ENCODE measurements at regions not wholly inside any gene's neighbourhood (a gene's known extent, or its start where the extent isn't known, plus 50 kb on each side); places are given as distances from the start of the nearest gene placed in this dataset.
A peak's percentile ranks its signal among the peaks of the same experiment; 100 is the strongest.

- DNase-seq, result no peak
Observed at GRCh38 chr21:16866851-16867250, 646.0 kb upstream of the CXADR start.

DNA sequence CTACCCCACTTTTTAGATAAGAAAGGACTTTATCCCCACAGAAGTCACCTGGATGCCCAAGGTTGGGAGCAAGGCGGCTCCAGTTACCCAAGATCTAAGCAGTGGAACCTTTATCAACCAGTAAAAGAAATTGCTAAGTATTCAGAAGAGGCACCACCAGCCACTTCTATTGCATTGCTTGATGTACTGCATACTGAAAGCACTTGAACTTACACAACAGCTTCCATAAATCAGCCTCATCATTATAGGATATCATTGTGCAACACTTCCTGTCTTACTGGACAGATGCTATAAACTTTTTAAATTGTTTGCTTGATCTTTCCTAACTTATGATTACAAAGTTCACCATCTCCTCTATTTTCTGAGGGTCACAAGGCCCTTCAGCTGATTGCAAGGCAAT lies 642.7 kb upstream of the CXADR start:
- peak; percentile 21 for DNase-seq

GRCh38 chr21:16872616-16873015 lies 640.2 kb upstream of the CXADR start:
- DNase-seq, result no peak

DNA sequence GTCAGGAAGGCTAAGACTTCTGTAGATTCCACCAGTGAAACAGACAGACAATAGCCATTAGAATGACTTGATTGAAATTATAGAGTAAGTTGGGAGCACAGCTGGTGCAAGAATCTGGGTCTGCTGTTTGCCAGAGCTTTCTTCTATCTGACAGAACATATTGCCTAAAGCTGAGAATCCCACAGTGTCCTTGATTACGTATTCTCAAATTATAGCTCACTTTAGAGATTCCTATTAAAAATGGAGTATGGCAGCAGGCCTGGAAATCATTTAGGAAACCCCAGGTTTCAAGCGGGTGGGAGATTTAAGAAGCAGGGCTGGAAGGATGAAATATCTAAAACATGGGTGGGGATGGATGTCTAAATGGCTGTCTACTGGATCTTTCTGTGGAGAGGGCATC lies 639.7 kb upstream of the CXADR start:
- DNase-seq, result peak; percentile 50

- no peak for DNase-seq
Observed at GRCh38 chr21:16873596-16873995, 639.2 kb upstream of the CXADR start.

GRCh38 chr21:16879479-16879878 lies 633.4 kb upstream of the CXADR start:
- DNase-seq, result no peak

- DNase-seq, result no peak
Observed at GRCh38 chr21:16891821-16892220, 621.0 kb upstream of the CXADR start.

DNA sequence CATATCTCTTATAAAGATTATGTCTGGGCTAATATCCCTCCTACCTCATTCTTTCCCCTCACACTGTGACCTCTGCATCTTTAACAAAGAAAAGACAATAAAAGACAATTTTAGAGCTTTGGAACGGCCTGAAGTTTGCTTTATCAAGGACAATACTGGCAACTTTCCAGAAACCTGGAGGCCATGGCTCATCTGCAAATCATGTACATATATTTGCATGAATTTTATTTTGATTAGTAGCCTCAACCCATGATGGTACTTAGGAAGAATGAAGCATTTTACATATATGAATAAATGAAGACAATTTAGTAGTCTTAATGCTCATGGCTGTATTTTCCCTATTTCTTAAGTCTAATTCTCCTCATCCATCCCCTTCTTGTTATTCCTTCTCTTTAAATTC lies 612.2 kb upstream of the CXADR start:
- DNase-seq, result no peak

DNA sequence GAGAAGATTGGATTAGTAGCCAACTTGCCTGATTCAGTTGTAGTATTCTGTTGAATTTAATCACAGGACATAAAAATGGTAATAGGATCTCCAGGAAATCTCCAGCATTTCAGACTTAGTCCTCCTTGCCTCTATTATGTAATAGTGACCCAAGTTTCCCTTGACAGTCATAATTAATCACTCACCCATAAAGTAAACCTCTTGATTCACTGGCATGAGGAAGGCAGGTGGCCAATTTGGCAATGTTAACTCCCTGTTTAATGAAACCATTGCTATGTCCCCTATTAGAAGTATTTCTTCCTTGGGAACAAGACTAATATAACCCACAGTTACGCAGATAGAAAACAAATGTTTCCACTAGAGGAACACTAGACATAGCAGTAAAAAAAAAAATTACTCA lies 604.8 kb upstream of the CXADR start:
- peak; percentile 69 for DNase-seq

- DNase-seq, result no peak
Observed at GRCh38 chr21:16910435-16911165, 602.2 kb upstream of the CXADR start.

GRCh38 chr21:16911166-16911607 lies 601.7 kb upstream of the CXADR start:
- no peak for DNase-seq

DNA sequence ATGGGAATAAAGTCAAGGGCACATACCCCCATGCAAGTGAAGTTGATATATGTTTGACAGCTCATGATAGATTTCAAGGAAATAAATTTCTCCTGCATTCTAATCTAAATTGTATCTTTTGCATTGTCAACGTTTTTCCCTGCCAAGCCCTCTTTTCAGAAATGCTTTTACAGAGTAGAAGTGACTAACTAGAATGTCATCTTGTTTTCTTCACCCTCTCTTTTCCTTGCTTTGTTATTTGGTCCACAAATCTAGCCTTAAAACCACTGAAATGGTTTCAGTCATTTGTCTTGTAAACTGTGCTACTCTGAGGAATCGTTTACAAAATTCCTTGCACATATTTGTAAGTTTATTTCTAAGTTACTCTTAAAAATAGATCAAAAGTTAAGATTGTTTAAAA lies 600.8 kb upstream of the CXADR start:
- DNase-seq, result no peak

GRCh38 chr21:16913010-16913409 lies 599.8 kb upstream of the CXADR start:
- DNase-seq, result peak; percentile 20

- no peak for DNase-seq
Observed at GRCh38 chr21:16928439-16928838, 584.4 kb upstream of the CXADR start.

GRCh38 chr21:16932314-16932713 lies 580.5 kb upstream of the CXADR start:
- no peak for DNase-seq

GRCh38 chr21:16942703-16943102 lies 570.1 kb upstream of the CXADR start:
- peak; percentile 43 for DNase-seq

GRCh38 chr21:16943231-16943630 lies 569.6 kb upstream of the CXADR start:
- no peak for DNase-seq

- peak; percentile 5 for DNase-seq
Observed at GRCh38 chr21:16945580-16945979, 567.3 kb upstream of the CXADR start.

DNA sequence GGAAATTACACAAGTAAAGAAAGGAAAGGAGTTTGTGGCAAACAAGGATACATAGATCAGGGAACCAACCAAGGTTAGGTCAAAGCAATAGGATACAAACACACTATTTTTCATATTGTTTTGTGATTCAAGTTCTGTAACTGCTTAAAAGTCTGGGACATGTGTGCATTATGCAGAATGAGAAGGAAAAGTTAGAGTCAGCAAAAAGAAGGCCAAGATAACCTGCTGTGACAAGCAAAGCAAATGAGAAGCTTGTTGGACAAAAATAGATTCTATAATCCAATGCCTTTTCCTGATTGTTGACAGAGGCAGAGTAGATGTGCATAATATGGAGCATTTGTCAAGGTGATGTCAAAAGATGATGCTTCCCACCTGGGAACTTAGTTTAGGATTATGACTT lies 556.0 kb upstream of the CXADR start:
- DNase-seq, result no peak

- no peak for DNase-seq
Observed at GRCh38 chr21:16965424-16965823, 547.4 kb upstream of the CXADR start.

- no peak for DNase-seq
Observed at GRCh38 chr21:16968436-16968835, 544.4 kb upstream of the CXADR start.

DNA sequence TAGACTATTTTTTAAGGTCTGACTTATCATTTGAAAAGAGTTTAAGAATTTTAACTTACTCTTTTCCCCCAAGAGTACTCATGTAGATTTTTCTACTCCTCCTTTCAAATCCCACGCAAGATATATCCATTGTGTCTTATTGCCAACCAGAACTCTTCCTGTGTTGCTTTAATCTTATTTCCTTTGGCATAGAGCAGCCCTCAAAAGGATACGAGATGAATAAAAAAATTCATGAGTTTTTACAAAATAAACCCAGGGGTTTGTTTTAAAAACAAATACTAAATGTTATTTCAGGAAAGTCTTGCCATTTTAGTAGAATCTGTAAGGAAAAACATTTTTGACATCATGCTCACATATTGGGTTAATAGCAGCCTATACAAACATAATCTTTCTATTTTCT lies 543.2 kb upstream of the CXADR start:
- no peak for DNase-seq

- DNase-seq, result no peak
Observed at GRCh38 chr21:16974060-16974459, 538.8 kb upstream of the CXADR start.

DNA sequence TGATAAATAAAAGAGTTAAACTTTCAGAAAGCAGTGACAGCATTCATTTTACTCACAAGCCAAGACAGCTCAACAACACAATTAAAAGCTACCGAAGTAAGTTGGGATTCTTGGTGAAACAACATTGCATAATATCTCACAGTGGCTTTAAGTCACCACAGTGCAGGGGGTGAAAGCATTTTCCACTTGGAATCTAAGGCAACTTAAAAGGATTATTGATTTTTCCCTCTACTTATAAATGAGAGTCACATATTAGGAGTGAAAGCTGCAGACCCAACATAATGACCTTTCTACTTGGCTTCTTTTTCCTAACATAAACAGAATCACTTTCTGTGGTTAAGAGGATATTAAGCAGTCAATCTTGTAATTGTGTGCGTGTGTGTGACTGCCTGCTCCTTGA lies 536.6 kb upstream of the CXADR start:
- DNase-seq, result no peak

DNA sequence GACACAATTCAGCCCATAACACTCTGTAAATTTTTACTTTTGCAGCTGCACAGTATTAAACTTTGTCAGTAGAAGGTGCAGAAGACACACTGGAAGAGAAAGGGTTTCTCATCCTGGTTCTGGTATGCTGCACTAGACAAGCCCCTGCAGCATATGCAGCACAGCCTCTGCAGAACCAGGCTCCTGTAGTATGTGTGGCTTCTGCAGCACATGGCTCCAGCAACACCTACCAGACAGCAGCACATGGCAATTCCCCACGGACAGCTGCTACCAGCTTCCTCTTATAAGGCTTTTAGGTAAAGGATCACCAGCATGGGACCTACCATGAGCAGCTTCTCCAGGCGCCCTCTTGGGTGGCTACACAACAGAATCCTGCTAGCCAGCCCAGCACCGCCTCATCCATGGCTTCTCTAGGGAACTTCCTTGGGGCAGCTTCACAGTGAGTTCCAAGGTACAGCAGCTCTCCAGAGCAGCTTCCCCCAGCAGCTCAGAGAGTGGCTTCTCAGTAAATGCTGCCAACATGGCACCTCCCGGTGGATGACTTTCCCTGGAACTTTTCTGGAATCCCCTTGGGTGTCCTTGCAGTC lies 534.4 kb upstream of the CXADR start:
- DNase-seq, result peak; percentile 9
